ENCODE measurements at regions not wholly inside any gene's neighbourhood (a gene's known extent, or its start where the extent isn't known, plus 50 kb on each side); places are given as distances from the start of the nearest gene placed in this dataset.

GRCh38 chr13:103196356-103196755 is 130.1 kb upstream of the SLC10A2 start:
- TF ChIP-seq CTCF (IDR thresholded peaks at IDR 0.05) (no peak), POLR2A (IDR thresholded peaks at IDR 0.05) (no peak), POLR2AphosphoS5 (IDR thresholded peaks at IDR 0.05; ENCODE audit: insufficient read depth in 1 of 2, low read depth in 1 of 2) (no peak)

Measured in vagina (tissue), 2 donors.